DOHH2 (cell line): ENCODE measurements at regions not wholly inside any gene's neighbourhood (a gene's known extent, or its start where the extent isn't known, plus 50 kb on each side); places are given as distances from the start of the nearest gene placed in this dataset.

Experiments used
- H3F3A ChIP-seq: fragments of 200-600 bp; sonication (generic), shearing (Covaris generic); 2 replicates; pipeline ENCODE4 v1.6.0; 2016; ENCODE audit warnings: antibody characterized with exemption, mild to moderate bottlenecking; ENCODE audit not compliant: control insufficient read depth, insufficient read depth
- H3K27ac ChIP-seq: fragments of 200-600 bp; sonication (generic); 2 replicates; pipeline ENCODE4 v1.5.1; 2014; ENCODE audit warnings: low read depth, mild to moderate bottlenecking, low read length, moderate library complexity
- H3K27me3 ChIP-seq: fragments of 200-600 bp; sonication (generic); 2 replicates; pipeline ENCODE4 v1.6.1; 2014; ENCODE audit warnings: mild to moderate bottlenecking, low read length, mixed read lengths; ENCODE audit not compliant: control insufficient read depth
- H3K36me3 ChIP-seq: fragments of 200-600 bp; sonication (generic); 2 replicates; pipeline ENCODE4 v1.6.1; 2014; ENCODE audit warnings: mild to moderate bottlenecking, low read length, moderate library complexity, mixed read lengths; ENCODE audit not compliant: control insufficient read depth
- H3K4me1 ChIP-seq: fragments of 200-600 bp; sonication (generic); 2 replicates; pipeline ENCODE4 v1.6.1; 2014; ENCODE audit warnings: mild to moderate bottlenecking, low read length, mixed read lengths; ENCODE audit not compliant: control insufficient read depth
- H3K4me2 ChIP-seq: fragments of 200-600 bp; sonication (generic); 2 replicates; pipeline ENCODE4 v1.6.0; 2014; ENCODE audit warnings: mild to moderate bottlenecking, low read length, moderate library complexity
- H3K4me3 ChIP-seq: fragments of 200-600 bp; sonication (generic); 2 replicates; pipeline ENCODE4 v1.5.1; 2014; ENCODE audit warnings: mild to moderate bottlenecking, low read length, mixed read lengths
- H3K79me2 ChIP-seq: fragments of 200-600 bp; sonication (generic); 2 replicates; pipeline ENCODE4 v1.6.1; 2014; ENCODE audit warnings: mild to moderate bottlenecking, low read length, mixed read lengths; ENCODE audit not compliant: control insufficient read depth
- H3K9me2 ChIP-seq: fragments of 200-600 bp; sonication (generic); replicated peaks from 2 replicates; pipeline ENCODE4 v1.6.1; 2014; ENCODE audit warnings: mild to moderate bottlenecking, low read length, mixed read lengths; ENCODE audit not compliant: control insufficient read depth
- H3K9me3 ChIP-seq: fragments of 200-600 bp; sonication (generic); 2 replicates; pipeline ENCODE4 v1.6.1; 2014; ENCODE audit warnings: antibody characterized with exemption, low read length, mixed read lengths; ENCODE audit not compliant: control insufficient read depth, insufficient read depth
- H4K20me1 ChIP-seq: fragments of 200-600 bp; sonication (generic); 2 replicates; pipeline ENCODE4 v1.6.0; 2014; ENCODE audit warnings: low read depth, mild to moderate bottlenecking, antibody characterized with exemption, low read length, moderate library complexity; ENCODE audit not compliant: control insufficient read depth, insufficient read depth
- CTCF ChIP-seq: fragments of 200-600 bp; sonication (generic); IDR thresholded peaks from one replicate; pipeline ENCODE4 v1.5.1; 2014; ENCODE audit warnings: antibody characterized with exemption, mild to moderate bottlenecking, low read depth, low read length; ENCODE audit not compliant: poor library complexity, severe bottlenecking
- EZH2phosphoT487 ChIP-seq: fragments of 200-600 bp; sonication (generic); IDR thresholded peaks from 2 replicates; pipeline ENCODE4 v1.6.1; 2017; ENCODE audit warnings: borderline replicate concordance, mild to moderate bottlenecking, antibody characterized with exemption, low read length, moderate library complexity, mixed read lengths

DNA sequence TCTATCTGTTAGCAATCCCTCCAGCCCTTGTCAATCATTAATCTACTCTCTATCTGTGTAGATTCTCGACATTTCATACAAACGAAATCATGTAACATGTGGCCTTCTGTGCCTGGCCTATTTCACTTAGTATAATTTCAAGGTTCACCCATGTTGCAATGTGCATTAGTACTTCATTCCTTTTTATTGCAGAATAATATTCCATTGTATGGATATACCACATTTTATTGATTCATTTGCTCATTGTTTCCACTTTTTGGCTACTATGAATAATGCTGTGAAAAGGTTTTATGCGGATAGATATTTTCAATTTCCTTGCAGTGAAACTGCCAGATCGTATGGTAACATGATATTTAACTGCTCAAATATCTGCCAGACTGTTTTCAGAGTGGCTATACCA is 100.1 kb downstream of the MIAT start:
- H3K9me3 ChIP-seq: no peaks in the 10 kb centered on the region
- TF ChIP-seq EZH2phosphoT487: no peak
- TF ChIP-seq CTCF: no peak
- no peak overlapping the region for H3K4me3 ChIP-seq
- no peaks in the 10 kb centered on the region for H3K79me2 ChIP-seq
- no peaks in the 10 kb centered on the region for H3K9me2 ChIP-seq
- no peaks in the 10 kb centered on the region for H3K4me1 ChIP-seq
- H3F3A ChIP-seq: no peaks in the 10 kb centered on the region
- no peaks in the 10 kb centered on the region for H3K36me3 ChIP-seq
- no peak overlapping the region for H3K27ac ChIP-seq
- H3K27me3 ChIP-seq: no peaks in the 10 kb centered on the region
- H4K20me1 ChIP-seq: no peaks in the 10 kb centered on the region
- no peak overlapping the region for H3K4me2 ChIP-seq

- H3K9me2 ChIP-seq: no peaks in the 10 kb centered on the region
- H3K9me3 ChIP-seq: no peaks in the 10 kb centered on the region
- H3K27me3 ChIP-seq: no peaks in the 10 kb centered on the region
- no peak overlapping the region for H3K4me3 ChIP-seq
- no peak overlapping the region for H3K4me2 ChIP-seq
- H3F3A ChIP-seq: no peaks in the 10 kb centered on the region
- H3K4me1 ChIP-seq: no peaks in the 10 kb centered on the region
- H3K27ac ChIP-seq: no peak overlapping the region
- no peak for TF ChIP-seq CTCF
- TF ChIP-seq EZH2phosphoT487: no peak
- H3K79me2 ChIP-seq: no peaks in the 10 kb centered on the region
- no peaks in the 10 kb centered on the region for H4K20me1 ChIP-seq
- H3K36me3 ChIP-seq: no peaks in the 10 kb centered on the region
These were observed 105.4 kb downstream of the MIAT start for GRCh38 chr22:26762503-26763472.

DNA sequence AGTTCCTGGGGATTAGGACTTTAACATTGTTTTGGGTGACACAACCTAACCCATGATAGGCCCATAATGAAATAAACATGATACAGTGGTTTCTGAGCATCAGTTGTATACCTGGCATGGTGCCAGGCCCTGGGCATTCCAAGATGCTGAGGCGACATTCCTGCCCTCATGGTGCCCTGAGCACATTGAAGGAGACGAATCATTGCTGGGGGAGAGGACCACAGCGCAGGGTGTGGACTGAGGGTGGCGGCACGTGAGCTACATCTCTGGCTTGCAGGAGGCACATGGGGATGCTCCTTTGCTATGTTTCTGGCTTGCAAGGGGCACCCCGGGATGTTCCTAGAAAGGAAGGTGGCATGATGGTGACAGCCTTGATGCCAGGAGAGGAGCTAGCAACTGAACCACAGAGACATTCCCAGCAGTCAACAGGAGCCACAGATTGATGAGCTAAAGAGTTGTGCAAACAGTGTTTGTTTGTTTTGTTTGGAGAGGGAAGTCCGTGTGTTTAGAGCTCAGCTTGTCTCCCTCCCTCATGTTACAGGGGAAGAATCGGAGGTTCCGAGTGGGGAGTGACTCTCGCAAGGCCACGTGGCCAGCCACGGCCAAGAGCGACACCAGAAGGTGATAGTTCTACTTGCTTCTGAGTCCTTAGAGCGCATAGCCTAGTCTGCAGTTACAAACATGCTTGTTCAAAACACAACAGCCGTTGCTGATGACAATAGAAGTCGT is 106.4 kb downstream of the MIAT start:
- TF ChIP-seq CTCF (no peak), EZH2phosphoT487 (no peak)
- H4K20me1 ChIP-seq: no peaks in the 10 kb centered on the region

More for the DNA sequence above, 106.4 kb downstream of the MIAT start:
- no peaks in the 10 kb centered on the region for H3K36me3 ChIP-seq
- H3K79me2 ChIP-seq: no peaks in the 10 kb centered on the region
- H3K4me3 ChIP-seq: no peak overlapping the region
- H3K4me2 ChIP-seq: no peak overlapping the region
- no peaks in the 10 kb centered on the region for H3K9me3 ChIP-seq
- no peaks in the 10 kb centered on the region for H3K4me1 ChIP-seq
- H3F3A ChIP-seq: no peaks in the 10 kb centered on the region
- H3K9me2 ChIP-seq: no peaks in the 10 kb centered on the region
- no peaks in the 10 kb centered on the region for H3K27me3 ChIP-seq
- no peak overlapping the region for H3K27ac ChIP-seq
